BLaER1 (cell line): ENCODE measurements at regions not wholly inside any gene's neighbourhood (a gene's known extent, or its start where the extent isn't known, plus 50 kb on each side); places are given as distances from the start of the nearest gene placed in this dataset.

Experiments
- H3K27ac ChIP-seq: shearing (Covaris generic); formaldehyde crosslinking; 2 replicates; pipeline ENCODE4 v1.8.1; 2022
- H3K27me3 ChIP-seq: shearing (Covaris generic); formaldehyde crosslinking; 2 replicates; pipeline ENCODE4 v1.8.1; 2022
- H3K36me3 ChIP-seq: shearing (Covaris generic); formaldehyde crosslinking; 2 replicates; pipeline ENCODE4 v1.8.1; 2022
- H3K4me1 ChIP-seq: shearing (Covaris generic); formaldehyde crosslinking; 2 replicates; pipeline ENCODE4 v1.8.1; 2022
- H3K4me2 ChIP-seq: shearing (Covaris generic); formaldehyde crosslinking; 2 replicates; pipeline ENCODE4 v1.8.1; 2022
- H3K4me3 ChIP-seq: shearing (Covaris generic); formaldehyde crosslinking; 2 replicates; pipeline ENCODE4 v1.8.1; 2022
- H3K9ac ChIP-seq: shearing (Covaris generic); formaldehyde crosslinking; 2 replicates; pipeline ENCODE4 v1.8.1; 2022
- H3K9me3 ChIP-seq: shearing (Covaris generic); formaldehyde crosslinking; 2 replicates; pipeline ENCODE4 v1.8.1; 2022
- H4K20me1 ChIP-seq: shearing (Covaris generic); formaldehyde crosslinking; 2 replicates; pipeline ENCODE4 v1.8.1; 2022
- Cebpa-rat ChIP-seq: shearing (Covaris generic); IDR thresholded peaks from 2 replicates; pipeline ENCODE4 v1.8.1; 2022

DNA sequence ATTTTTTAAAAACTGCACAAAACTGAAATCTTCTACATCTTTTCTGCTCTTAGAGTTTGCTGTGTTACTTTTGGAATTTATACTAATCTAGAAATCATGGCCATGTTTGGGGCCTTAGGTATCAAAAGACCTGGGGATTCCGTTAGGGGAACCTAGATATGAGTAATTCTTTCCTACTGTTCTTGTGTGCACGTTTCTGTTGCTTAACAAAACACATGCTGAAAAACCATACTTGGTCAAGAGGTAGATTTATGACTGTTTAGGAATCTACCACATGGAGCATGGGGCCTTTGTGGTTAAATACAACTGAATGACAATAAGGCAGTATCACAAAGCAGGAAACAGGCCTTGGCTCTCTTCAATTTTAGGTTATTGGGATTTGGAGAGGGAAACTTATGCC, 291.9 kb upstream of the USP25 start:
- Histone ChIP-seq H3K27me3 (no peaks in the 10 kb centered on the region), H3K4me3 (no peak overlapping the region), H4K20me1 (no peaks in the 10 kb centered on the region), H3K27ac (no peak overlapping the region), H3K4me2 (no peak overlapping the region; the same call in 1 of the 2 replicates), H3K36me3 (no peaks in the 10 kb centered on the region), H3K9me3 (peaks cover 16% of the 10 kb centered on the region), H3K4me1 (peaks cover 5% of the 10 kb centered on the region), H3K9ac (no peak overlapping the region)
- TF ChIP-seq Cebpa-rat, result no peak

DNA sequence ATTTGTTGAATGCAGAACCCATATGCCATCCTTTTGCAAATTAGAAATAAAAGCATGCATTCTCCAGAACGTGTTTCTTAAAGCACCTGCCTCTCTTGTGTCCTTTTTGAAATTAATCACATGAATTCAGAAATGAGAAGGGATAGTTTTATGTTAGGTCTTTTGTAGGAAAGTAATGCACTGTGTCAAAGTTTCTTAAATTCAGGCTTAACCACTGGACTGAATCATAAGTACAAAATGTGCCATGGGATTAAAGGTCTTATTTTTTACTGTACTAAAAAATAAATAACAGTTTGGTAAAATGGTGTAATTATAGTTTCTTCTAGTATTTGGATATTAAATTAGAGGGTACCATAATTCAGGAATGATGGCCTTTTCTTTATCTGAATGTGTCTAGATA, 290.1 kb upstream of the USP25 start:
- Histone ChIP-seq H3K4me2 (no peak overlapping the region), H3K36me3 (no peaks in the 10 kb centered on the region), H3K27me3 (no peaks in the 10 kb centered on the region), H3K9ac (no peak overlapping the region), H3K27ac (no peak overlapping the region), H3K4me1 (peaks cover 8% of the 10 kb centered on the region), H3K4me3 (no peak overlapping the region), H4K20me1 (no peaks in the 10 kb centered on the region), H3K9me3 (peaks cover 2% of the 10 kb centered on the region; the same call in 1 of the 2 replicates)
- no peak for TF ChIP-seq Cebpa-rat

DNA sequence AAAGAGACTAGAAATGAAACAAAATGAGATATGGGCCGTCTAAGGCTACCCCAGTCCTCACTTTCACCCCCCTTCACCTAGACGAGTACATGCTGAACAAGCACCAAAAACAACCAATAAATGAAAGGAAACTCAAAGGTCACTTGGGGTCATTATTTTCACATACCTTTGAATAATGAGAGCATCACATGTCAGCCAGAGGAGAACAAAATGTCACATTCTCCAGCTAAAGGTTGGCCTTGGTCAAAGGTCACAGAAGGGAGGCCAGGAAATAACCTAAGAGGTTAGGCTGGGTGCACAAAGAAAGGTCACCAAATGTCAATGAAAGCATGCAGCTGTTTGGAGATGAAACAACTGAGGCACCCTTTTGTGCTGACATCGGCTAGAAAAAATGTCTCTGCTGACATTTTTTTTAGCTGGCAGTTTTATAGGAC, 288.7 kb upstream of the USP25 start:
- Histone ChIP-seq H3K4me1 (peaks cover 22% of the 10 kb centered on the region), H3K9ac (no peak overlapping the region), H3K4me2 (no peak overlapping the region), H3K27ac (no peak overlapping the region), H3K36me3 (no peaks in the 10 kb centered on the region), H3K9me3 (no peaks in the 10 kb centered on the region), H3K4me3 (no peak overlapping the region), H4K20me1 (no peaks in the 10 kb centered on the region), H3K27me3 (no peaks in the 10 kb centered on the region)
- no peak for TF ChIP-seq Cebpa-rat

DNA sequence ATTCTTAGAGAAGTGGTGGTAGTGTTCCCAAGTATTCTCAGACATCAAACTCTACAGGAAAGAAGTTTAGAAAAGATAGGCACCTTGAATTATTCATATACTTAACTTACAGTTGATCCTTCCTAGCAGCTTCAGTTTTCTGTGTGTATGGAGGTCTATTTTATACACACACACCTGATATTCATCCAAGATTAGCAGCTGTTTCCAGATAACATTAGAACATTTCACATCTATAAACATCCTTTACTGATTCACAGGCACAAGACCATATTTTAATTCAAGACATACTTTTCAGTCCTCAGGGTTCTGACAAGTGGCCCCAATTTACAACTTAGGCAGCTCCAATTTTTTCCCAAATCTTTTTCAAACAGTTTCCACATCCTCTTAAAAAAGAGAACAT, 287.8 kb upstream of the USP25 start:
- no peaks in the 10 kb centered on the region for H3K27me3 ChIP-seq
- no peak overlapping the region for H3K4me3 ChIP-seq
- H3K36me3 ChIP-seq, result no peaks in the 10 kb centered on the region
- H3K9me3 ChIP-seq, result peaks cover under 1% of the 10 kb centered on the region; the same call in 1 of the 2 replicates
- no peaks in the 10 kb centered on the region for H4K20me1 ChIP-seq
- H3K4me2 ChIP-seq, result no peak overlapping the region
- H3K27ac ChIP-seq, result no peak overlapping the region
- H3K9ac ChIP-seq, result no peak overlapping the region
- H3K4me1 ChIP-seq, result peaks cover 29% of the 10 kb centered on the region
- no peak for TF ChIP-seq Cebpa-rat

DNA sequence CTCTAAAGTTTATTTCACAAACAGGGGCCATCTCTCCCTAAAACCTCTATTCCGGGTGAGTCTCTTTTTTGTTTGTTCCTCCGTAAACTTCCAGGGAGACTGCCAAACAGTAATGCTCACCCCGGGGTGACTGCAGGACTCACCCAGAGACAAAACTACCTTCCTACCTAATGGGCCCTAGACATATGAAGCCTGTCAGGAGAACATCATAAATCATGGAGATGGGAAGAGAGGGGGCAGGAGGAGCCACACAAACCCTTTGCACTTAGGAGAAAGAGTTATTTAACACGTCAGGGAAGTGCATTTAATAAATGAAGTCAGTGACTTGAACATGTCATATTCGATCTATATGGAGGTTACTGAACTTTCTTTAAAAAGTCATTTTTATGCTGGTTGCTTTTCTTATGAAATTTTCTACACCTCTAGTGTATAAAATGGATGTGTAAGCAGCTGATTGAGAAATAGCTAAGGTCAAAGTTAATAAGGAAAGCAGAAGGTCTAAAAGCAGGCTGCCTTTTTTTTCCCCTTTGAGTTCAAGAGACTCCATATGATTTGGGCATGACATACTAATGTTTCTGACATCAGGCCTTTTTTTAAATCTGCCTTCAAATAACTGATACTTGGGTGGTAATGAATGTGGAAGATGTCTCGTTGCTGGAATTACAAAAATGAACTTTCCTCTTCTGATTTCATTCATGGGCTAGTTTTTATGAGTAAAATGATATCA, 286.9 kb upstream of the USP25 start:
- TF ChIP-seq Cebpa-rat, result no peak
- Histone ChIP-seq H3K9me3 (peaks cover 4% of the 10 kb centered on the region; the same call in 1 of the 2 replicates), H3K27ac (no peak overlapping the region), H3K4me1 (peaks cover 29% of the 10 kb centered on the region), H3K9ac (no peak overlapping the region), H3K36me3 (no peaks in the 10 kb centered on the region), H3K4me3 (no peak overlapping the region), H3K27me3 (no peaks in the 10 kb centered on the region), H3K4me2 (no peak overlapping the region), H4K20me1 (no peaks in the 10 kb centered on the region)

DNA sequence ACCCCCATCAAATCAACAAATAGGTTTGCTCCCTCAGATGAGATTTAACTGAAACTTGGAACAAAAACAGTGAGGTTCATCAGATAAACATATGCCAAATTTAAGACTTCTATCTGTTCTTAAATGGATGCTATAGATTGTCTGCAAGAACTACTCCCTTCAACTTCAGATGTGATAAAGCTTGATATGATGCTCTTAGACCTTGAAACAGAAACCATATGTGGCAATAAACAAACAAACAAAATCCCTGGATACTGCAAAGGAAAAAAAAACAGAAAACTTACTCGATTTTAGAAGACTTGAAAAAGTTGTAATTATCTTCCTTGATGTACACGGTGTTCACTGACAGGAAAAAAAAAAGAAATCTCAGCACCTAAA, 286.1 kb upstream of the USP25 start:
- no peak overlapping the region for H3K9ac ChIP-seq

DNA sequence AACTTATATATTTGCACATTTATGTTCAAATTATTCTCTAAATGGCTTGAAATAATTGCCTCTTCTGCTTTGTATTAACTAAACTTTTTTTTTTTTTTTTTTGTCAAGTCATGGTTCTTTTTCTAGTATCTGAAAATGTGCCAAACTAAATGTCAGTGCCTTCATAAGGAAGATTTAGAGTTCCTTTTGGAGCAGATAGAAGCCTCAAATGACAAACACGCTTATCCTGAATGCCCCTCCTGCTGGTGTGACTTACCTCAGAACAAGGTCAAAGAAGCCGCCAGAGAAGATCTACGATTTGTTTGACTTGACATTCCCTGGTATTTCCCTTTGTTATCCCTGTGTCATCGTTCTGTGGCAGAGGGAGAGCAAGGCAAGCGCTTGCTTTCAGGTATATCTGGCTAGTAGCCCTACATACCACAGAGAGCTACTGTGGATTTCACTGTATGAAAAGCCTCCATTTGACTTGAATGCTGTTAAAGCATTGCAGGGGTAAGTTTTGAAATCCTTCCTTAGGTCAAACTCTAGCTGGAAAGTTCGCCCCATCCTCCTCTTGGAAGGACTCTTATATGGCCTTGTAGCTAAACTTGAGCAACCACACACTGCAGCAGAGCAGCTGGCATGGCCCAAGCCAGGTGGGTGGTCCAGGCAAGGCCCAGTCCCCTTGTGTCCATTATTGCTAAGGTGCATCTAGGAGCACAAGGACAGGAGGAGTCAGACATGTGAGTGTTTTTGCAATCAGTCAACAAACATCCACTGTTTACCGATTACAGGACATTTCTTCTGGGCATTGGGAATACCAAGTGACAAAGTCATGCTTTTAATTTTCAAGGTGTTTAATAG, 285.4 kb upstream of the USP25 start:
- H4K20me1 ChIP-seq, result no peaks in the 10 kb centered on the region
- no peak overlapping the region for H3K9ac ChIP-seq
- no peak overlapping the region for H3K4me3 ChIP-seq
- H3K9me3 ChIP-seq, result peaks cover 12% of the 10 kb centered on the region
- H3K27ac ChIP-seq, result no peak overlapping the region
- H3K36me3 ChIP-seq, result no peaks in the 10 kb centered on the region
- TF ChIP-seq Cebpa-rat, result no peak
- no peaks in the 10 kb centered on the region for H3K27me3 ChIP-seq
- H3K4me1 ChIP-seq, result peaks cover 24% of the 10 kb centered on the region
- H3K4me2 ChIP-seq, result peak overlapping the region; percentile 47

More for the DNA sequence above, 286.1 kb upstream of the USP25 start:
- Histone ChIP-seq H3K4me3 (no peak overlapping the region), H3K4me1 (peaks cover 26% of the 10 kb centered on the region), H3K9me3 (peaks cover 10% of the 10 kb centered on the region), H3K36me3 (no peaks in the 10 kb centered on the region), H3K27me3 (no peaks in the 10 kb centered on the region), H4K20me1 (no peaks in the 10 kb centered on the region), H3K27ac (no peak overlapping the region), H3K4me2 (no peak overlapping the region)
- no peak for TF ChIP-seq Cebpa-rat

DNA sequence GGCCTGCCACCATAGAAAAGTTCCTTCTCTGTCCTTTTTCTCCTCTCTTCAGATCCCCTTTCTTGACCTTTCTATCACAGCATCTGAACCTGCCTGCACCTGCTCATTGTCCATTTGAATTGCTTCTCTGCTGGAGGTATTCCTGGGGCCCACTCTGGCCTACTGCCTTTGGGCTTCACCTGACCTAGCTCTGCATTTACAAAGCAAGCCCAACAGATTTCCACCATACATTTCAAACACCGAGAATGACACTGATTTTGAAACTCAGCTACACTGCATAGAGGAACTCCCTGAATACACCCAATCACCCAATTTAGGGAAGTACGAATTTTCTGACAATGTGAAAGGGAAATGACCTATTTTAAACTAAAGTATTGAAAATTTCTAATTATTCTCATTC, 284.5 kb upstream of the USP25 start:
- H3K27ac ChIP-seq, result no peak overlapping the region

DNA sequence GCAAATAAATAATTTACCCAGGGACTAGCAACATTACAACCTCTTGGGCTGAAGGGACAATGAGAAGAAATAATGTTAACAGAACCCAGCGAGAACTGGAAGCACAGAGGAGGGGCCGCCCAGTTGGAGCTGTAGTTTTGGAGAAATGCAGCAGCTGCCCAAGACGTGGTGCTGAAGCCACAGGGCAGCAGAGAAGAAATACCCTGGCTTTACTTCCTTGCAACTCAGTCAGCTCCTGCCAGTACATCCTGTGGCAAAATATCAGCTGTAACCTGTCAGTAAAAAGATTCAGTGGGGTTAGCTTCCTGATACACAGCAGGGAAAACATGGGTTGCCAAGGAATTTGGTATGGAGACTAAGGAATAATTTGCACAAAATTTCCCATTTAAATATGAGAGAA, 283.6 kb upstream of the USP25 start:
- no peak overlapping the region for H3K4me3 ChIP-seq
- H3K9ac ChIP-seq, result no peak overlapping the region
- no peak overlapping the region for H3K27ac ChIP-seq
- H4K20me1 ChIP-seq, result no peaks in the 10 kb centered on the region
- peak overlapping the region; percentile 47 for H3K4me2 ChIP-seq
- H3K4me1 ChIP-seq, result peaks cover 24% of the 10 kb centered on the region
- peaks cover 26% of the 10 kb centered on the region for H3K9me3 ChIP-seq
- no peak for TF ChIP-seq Cebpa-rat
- H3K36me3 ChIP-seq, result no peaks in the 10 kb centered on the region
- H3K27me3 ChIP-seq, result no peaks in the 10 kb centered on the region

More for the DNA sequence above, 284.5 kb upstream of the USP25 start:
- Histone ChIP-seq H3K4me2 (peak overlapping the region; percentile 47), H3K4me3 (no peak overlapping the region), H4K20me1 (no peaks in the 10 kb centered on the region), H3K9me3 (peaks cover 19% of the 10 kb centered on the region), H3K4me1 (peaks cover 24% of the 10 kb centered on the region), H3K9ac (no peak overlapping the region), H3K36me3 (no peaks in the 10 kb centered on the region), H3K27me3 (no peaks in the 10 kb centered on the region)
- TF ChIP-seq Cebpa-rat, result no peak

DNA sequence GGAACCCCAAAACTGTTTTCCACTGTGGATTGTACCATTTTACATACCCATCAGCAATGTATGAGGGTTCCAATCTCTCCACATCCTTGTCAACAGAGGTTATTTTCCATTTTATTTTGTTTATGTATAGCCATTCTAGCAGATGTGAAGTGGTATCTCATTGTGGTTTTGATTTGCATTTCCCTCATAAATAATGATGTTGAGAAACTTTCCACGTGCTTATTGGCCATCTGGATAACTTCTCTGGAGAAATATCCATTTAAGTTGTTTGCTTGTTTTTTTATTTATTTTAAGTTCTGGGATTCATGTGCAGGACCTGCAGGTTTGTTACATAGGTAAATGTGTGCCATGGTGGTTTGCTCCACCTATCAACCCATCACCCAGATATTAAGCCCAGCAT, 280.2 kb upstream of the USP25 start:
- Histone ChIP-seq H3K36me3 (no peaks in the 10 kb centered on the region), H3K4me1 (peaks cover 22% of the 10 kb centered on the region), H3K9me3 (peaks cover 31% of the 10 kb centered on the region), H3K27ac (no peak overlapping the region), H3K4me3 (no peak overlapping the region), H4K20me1 (no peaks in the 10 kb centered on the region), H3K4me2 (no peak overlapping the region), H3K9ac (no peak overlapping the region), H3K27me3 (no peaks in the 10 kb centered on the region)
- TF ChIP-seq Cebpa-rat, result no peak
